ENCODE measurements at regions not wholly inside any gene's neighbourhood (a gene's known extent, or its start where the extent isn't known, plus 50 kb on each side); places are given as distances from the start of the nearest gene placed in this dataset.

GRCh38 chr12:34291001-34291400 is 268.7 kb downstream of the ALG10 start:
- no peak overlapping the region for H3K4me3 ChIP-seq (ENCODE audit: low read length in 2 of 2)
- no peaks in the 10 kb centered on the region for H3K4me1 ChIP-seq (ENCODE audit: control insufficient read depth, insufficient read depth, low read length)
- H3K27ac ChIP-seq (ENCODE audit: low read length) = no peak overlapping the region
- no peak overlapping the region for H3K9ac ChIP-seq (ENCODE audit: low read length in 2 of 2)
- no peaks in the 10 kb centered on the region for H3K36me3 ChIP-seq (ENCODE audit: control insufficient read depth in 2 of 2, insufficient read depth in 2 of 2, low read length in 2 of 2)
- H3K9me3 ChIP-seq (ENCODE audit: control insufficient read depth in 2 of 2, low read length in 2 of 2) = peaks cover 0 to 25% of the 10 kb centered on the region in 2 donors
- no peaks in the 10 kb centered on the region for H3K27me3 ChIP-seq (ENCODE audit: control insufficient read depth in 1 of 2, insufficient read depth in 2 of 2, low read length in 2 of 2)

GRCh38 chr12:34291426-34291901 is 269.2 kb downstream of the ALG10 start:
- Histone ChIP-seq H3K4me3 (ENCODE audit: low read length in 2 of 2) (no peak overlapping the region), H3K9ac (ENCODE audit: low read length in 2 of 2) (no peak overlapping the region), H3K9me3 (ENCODE audit: control insufficient read depth in 2 of 2, low read length in 2 of 2) (peaks cover 0 to 21% of the 10 kb centered on the region in 2 donors)

GRCh38 chr12:34292736-34293625 is 270.7 kb downstream of the ALG10 start:
- H3K9ac ChIP-seq (ENCODE audit: low read length in 2 of 2) = no peak overlapping the region
- H3K36me3 ChIP-seq (ENCODE audit: control insufficient read depth in 2 of 2, insufficient read depth in 2 of 2, low read length in 2 of 2) = no peaks in the 10 kb centered on the region
- H3K4me1 ChIP-seq (ENCODE audit: control insufficient read depth, insufficient read depth, low read length) = no peaks in the 10 kb centered on the region
- H3K9me3 ChIP-seq (ENCODE audit: control insufficient read depth in 2 of 2, low read length in 2 of 2) = peaks cover 0 to 6% of the 10 kb centered on the region in 2 donors
- H3K27ac ChIP-seq (ENCODE audit: low read length) = no peak overlapping the region
- H3K27me3 ChIP-seq (ENCODE audit: control insufficient read depth in 1 of 2, insufficient read depth in 2 of 2, low read length in 2 of 2) = no peaks in the 10 kb centered on the region
- H3K4me3 ChIP-seq (ENCODE audit: low read length in 2 of 2) = no peak overlapping the region

More at GRCh38 chr12:34291426-34291901, 269.2 kb downstream of the ALG10 start:
- no peaks in the 10 kb centered on the region for H3K4me1 ChIP-seq (ENCODE audit: control insufficient read depth, insufficient read depth, low read length)
- H3K36me3 ChIP-seq (ENCODE audit: control insufficient read depth in 2 of 2, insufficient read depth in 2 of 2, low read length in 2 of 2) = no peaks in the 10 kb centered on the region
- no peaks in the 10 kb centered on the region for H3K27me3 ChIP-seq (ENCODE audit: control insufficient read depth in 1 of 2, insufficient read depth in 2 of 2, low read length in 2 of 2)
- no peak overlapping the region for H3K27ac ChIP-seq (ENCODE audit: low read length)

- Histone ChIP-seq H3K4me3 (ENCODE audit: low read length in 2 of 2) (no peak overlapping the region), H3K27ac (ENCODE audit: low read length) (no peak overlapping the region), H3K9ac (ENCODE audit: low read length in 2 of 2) (no peak overlapping the region), H3K9me3 (ENCODE audit: control insufficient read depth in 2 of 2, low read length in 2 of 2) (no peaks in the 10 kb centered on the region), H3K4me1 (ENCODE audit: control insufficient read depth, insufficient read depth, low read length) (no peaks in the 10 kb centered on the region), H3K27me3 (ENCODE audit: control insufficient read depth in 1 of 2, insufficient read depth in 2 of 2, low read length in 2 of 2) (no peaks in the 10 kb centered on the region), H3K36me3 (ENCODE audit: control insufficient read depth in 2 of 2, insufficient read depth in 2 of 2, low read length in 2 of 2) (no peaks in the 10 kb centered on the region)
These were observed 271.8 kb downstream of the ALG10 start for GRCh38 chr12:34294137-34294536.

- no peak overlapping the region for H3K27ac ChIP-seq (ENCODE audit: low read length)
These were observed 272.5 kb downstream of the ALG10 start for GRCh38 chr12:34294671-34295365.

GRCh38 chr12:34295366-34296142 is 273.3 kb downstream of the ALG10 start:
- Histone ChIP-seq H3K9me3 (ENCODE audit: control insufficient read depth in 2 of 2, low read length in 2 of 2) (peaks cover 0 to 1% of the 10 kb centered on the region in 2 donors), H3K27me3 (ENCODE audit: control insufficient read depth in 1 of 2, insufficient read depth in 2 of 2, low read length in 2 of 2) (no peaks in the 10 kb centered on the region), H3K4me1 (ENCODE audit: control insufficient read depth, insufficient read depth, low read length) (no peaks in the 10 kb centered on the region), H3K27ac (ENCODE audit: low read length) (no peak overlapping the region), H3K9ac (ENCODE audit: low read length in 2 of 2) (no peak overlapping the region), H3K36me3 (ENCODE audit: control insufficient read depth in 2 of 2, insufficient read depth in 2 of 2, low read length in 2 of 2) (no peaks in the 10 kb centered on the region), H3K4me3 (ENCODE audit: low read length in 2 of 2) (no peak overlapping the region)

More at GRCh38 chr12:34294671-34295365, 272.5 kb downstream of the ALG10 start:
- H3K4me1 ChIP-seq (ENCODE audit: control insufficient read depth, insufficient read depth, low read length) = no peaks in the 10 kb centered on the region
- no peak overlapping the region for H3K9ac ChIP-seq (ENCODE audit: low read length in 2 of 2)
- no peak overlapping the region for H3K4me3 ChIP-seq (ENCODE audit: low read length in 2 of 2)
- H3K27me3 ChIP-seq (ENCODE audit: control insufficient read depth in 1 of 2, insufficient read depth in 2 of 2, low read length in 2 of 2) = no peaks in the 10 kb centered on the region
- no peaks in the 10 kb centered on the region for H3K36me3 ChIP-seq (ENCODE audit: control insufficient read depth in 2 of 2, insufficient read depth in 2 of 2, low read length in 2 of 2)
- no peaks in the 10 kb centered on the region for H3K9me3 ChIP-seq (ENCODE audit: control insufficient read depth in 2 of 2, low read length in 2 of 2)

GRCh38 chr12:34296143-34297041 is 274.1 kb downstream of the ALG10 start:
- H3K36me3 ChIP-seq (ENCODE audit: control insufficient read depth in 2 of 2, insufficient read depth in 2 of 2, low read length in 2 of 2) = no peaks in the 10 kb centered on the region
- no peaks in the 10 kb centered on the region for H3K27me3 ChIP-seq (ENCODE audit: control insufficient read depth in 1 of 2, insufficient read depth in 2 of 2, low read length in 2 of 2)
- no peak overlapping the region for H3K9ac ChIP-seq (ENCODE audit: low read length in 2 of 2)
- no peak overlapping the region for H3K4me3 ChIP-seq (ENCODE audit: low read length in 2 of 2)
- no peaks in the 10 kb centered on the region for H3K4me1 ChIP-seq (ENCODE audit: control insufficient read depth, insufficient read depth, low read length)
- peaks cover 0 to 4% of the 10 kb centered on the region in 2 donors for H3K9me3 ChIP-seq (ENCODE audit: control insufficient read depth in 2 of 2, low read length in 2 of 2)
- no peak overlapping the region for H3K27ac ChIP-seq (ENCODE audit: low read length)

- H3K36me3 ChIP-seq (ENCODE audit: control insufficient read depth in 2 of 2, insufficient read depth in 2 of 2, low read length in 2 of 2) = no peaks in the 10 kb centered on the region
- no peak overlapping the region for H3K27ac ChIP-seq (ENCODE audit: low read length)
- no peak overlapping the region for H3K9ac ChIP-seq (ENCODE audit: low read length in 2 of 2)
- H3K27me3 ChIP-seq (ENCODE audit: control insufficient read depth in 1 of 2, insufficient read depth in 2 of 2, low read length in 2 of 2) = no peaks in the 10 kb centered on the region
- no peak overlapping the region for H3K4me3 ChIP-seq (ENCODE audit: low read length in 2 of 2)
- no peaks in the 10 kb centered on the region for H3K4me1 ChIP-seq (ENCODE audit: control insufficient read depth, insufficient read depth, low read length)
- peaks cover 0 to 4% of the 10 kb centered on the region in 2 donors for H3K9me3 ChIP-seq (ENCODE audit: control insufficient read depth in 2 of 2, low read length in 2 of 2)
These were observed 275.0 kb downstream of the ALG10 start for GRCh38 chr12:34297126-34297789.

GRCh38 chr12:34297790-34298164 is 275.5 kb downstream of the ALG10 start:
- Histone ChIP-seq H3K27me3 (ENCODE audit: control insufficient read depth in 1 of 2, insufficient read depth in 2 of 2, low read length in 2 of 2) (no peaks in the 10 kb centered on the region), H3K9ac (ENCODE audit: low read length in 2 of 2) (no peak overlapping the region), H3K9me3 (ENCODE audit: control insufficient read depth in 2 of 2, low read length in 2 of 2) (peaks cover 0 to 4% of the 10 kb centered on the region in 2 donors), H3K4me3 (ENCODE audit: low read length in 2 of 2) (no peak overlapping the region), H3K36me3 (ENCODE audit: control insufficient read depth in 2 of 2, insufficient read depth in 2 of 2, low read length in 2 of 2) (no peaks in the 10 kb centered on the region), H3K4me1 (ENCODE audit: control insufficient read depth, insufficient read depth, low read length) (no peaks in the 10 kb centered on the region), H3K27ac (ENCODE audit: low read length) (no peak overlapping the region)
